GM18868 (cell line): ENCODE measurements at regions not wholly inside any gene's neighbourhood (a gene's known extent, or its start where the extent isn't known, plus 50 kb on each side); places are given as distances from the start of the nearest gene placed in this dataset.

Experiments used
- ATAC-seq: cut with Tn5 transposase; IDR thresholded peaks from one replicate; pipeline ENCODE4 v1.9.1; 2021; ENCODE audit warnings: mild to moderate bottlenecking, moderate library complexity; ENCODE audit not compliant: unreplicated experiment

DNA sequence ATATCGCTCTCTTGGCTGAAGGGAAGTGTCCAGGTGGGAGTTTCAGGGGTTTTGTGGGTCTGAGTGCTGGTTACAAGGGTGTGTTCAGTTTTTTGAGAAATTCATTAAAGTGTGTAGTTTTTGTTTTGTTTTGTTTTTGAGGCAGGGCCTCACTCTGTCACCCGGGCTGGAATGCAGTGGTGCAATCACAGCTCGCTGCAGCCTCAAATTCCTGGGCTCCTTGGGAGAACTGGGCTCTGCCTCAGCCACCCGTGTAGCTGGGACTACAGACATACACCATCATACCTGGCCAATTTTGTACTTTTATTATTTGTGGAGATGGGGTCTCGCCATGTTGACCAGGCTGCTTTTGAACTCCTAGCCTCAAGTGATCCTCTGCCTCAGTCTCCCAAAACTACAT is 51.2 kb upstream of the RALGAPA2 start:
- no peak for ATAC-seq
